Cardiac fibroblast (primary cell): ENCODE measurements at regions not wholly inside any gene's neighbourhood (a gene's known extent, or its start where the extent isn't known, plus 50 kb on each side); places are given as distances from the start of the nearest gene placed in this dataset.

Source experiments
- DNase-seq, 2 donors: peaks; one replicate each; pipeline versions ENCODE4 v3.0.0 to v3.0.0-alpha.2; 2010; ENCODE audit warnings: low read depth in 2 of 2
- H3K4me3 ChIP-seq, 2 donors: replicated peaks in 1 of 2; 1 replicate in 1 of 2; 2 replicates in 1 of 2; pipeline ENCODE4 v1.5.1; 2011; ENCODE audit warnings: low read depth in 2 of 2, low read length in 2 of 2, mild to moderate bottlenecking in 2 of 2, moderate library complexity in 1 of 2
- TF ChIP-seq, protein P1 (sequence below): IDR thresholded peaks from one replicate; pipeline ENCODE4 v1.5.1; 2011; ENCODE audit warnings: low read depth, mild to moderate bottlenecking, low read length, inconsistent platforms

DNA sequence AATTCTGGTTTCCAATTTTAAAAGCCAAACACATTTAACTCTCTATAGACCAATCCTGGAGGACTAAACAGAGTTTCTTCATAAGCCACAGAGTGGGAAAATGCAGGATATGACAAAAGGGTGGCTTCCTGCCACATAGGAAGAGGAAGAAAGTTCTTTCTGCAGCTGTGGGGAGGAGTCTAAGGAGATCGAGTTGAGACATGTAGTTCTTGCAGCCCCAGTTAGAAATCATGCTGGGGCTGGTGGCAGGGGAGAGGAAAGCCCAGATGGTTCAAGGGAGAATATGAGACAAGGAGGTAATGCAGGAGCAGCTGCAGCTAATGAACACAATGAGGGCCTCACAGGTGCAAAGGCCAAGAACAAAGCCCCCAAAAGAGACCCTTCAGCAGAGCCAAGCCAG lies 85.0 kb upstream of the ARID2 start:
- DNase-seq: peak; percentile 58 to 75
- TF ChIP-seq, protein P1, sequence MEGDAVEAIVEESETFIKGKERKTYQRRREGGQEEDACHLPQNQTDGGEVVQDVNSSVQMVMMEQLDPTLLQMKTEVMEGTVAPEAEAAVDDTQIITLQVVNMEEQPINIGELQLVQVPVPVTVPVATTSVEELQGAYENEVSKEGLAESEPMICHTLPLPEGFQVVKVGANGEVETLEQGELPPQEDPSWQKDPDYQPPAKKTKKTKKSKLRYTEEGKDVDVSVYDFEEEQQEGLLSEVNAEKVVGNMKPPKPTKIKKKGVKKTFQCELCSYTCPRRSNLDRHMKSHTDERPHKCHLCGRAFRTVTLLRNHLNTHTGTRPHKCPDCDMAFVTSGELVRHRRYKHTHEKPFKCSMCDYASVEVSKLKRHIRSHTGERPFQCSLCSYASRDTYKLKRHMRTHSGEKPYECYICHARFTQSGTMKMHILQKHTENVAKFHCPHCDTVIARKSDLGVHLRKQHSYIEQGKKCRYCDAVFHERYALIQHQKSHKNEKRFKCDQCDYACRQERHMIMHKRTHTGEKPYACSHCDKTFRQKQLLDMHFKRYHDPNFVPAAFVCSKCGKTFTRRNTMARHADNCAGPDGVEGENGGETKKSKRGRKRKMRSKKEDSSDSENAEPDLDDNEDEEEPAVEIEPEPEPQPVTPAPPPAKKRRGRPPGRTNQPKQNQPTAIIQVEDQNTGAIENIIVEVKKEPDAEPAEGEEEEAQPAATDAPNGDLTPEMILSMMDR: no peak

DNA sequence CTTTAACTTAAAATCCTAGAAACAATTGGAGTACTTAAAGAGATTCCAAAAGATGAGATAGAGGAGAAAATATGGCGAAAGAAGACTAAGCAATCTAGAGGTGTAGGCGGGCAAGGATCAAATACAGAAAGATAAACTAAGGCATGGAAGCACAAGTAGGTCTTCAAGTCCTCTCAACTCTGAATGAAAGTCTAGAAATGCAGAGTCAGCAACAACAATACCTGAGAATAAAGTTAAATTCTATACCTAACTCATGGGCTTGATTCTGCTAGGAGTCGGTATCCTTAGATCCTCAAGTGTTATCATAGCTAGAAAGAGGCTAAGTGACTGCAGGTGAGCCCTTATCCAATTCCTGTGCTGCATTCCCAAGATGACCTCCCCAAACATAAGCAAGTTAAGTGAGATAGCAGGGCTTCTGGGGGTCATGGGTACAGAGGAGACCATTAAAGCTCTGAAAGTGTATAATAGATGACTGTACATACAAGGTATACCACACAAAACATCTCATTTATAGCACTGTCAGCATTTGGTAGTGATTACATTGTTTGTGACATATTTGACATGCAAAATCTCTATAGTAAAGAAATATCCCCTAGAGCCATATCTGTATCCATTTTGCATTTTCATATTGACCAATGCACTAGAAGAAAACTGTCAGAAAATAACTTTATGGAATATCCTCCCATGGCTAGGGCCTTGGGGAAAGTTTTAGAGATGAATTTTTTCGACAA lies 82.5 kb upstream of the ARID2 start:
- no peak overlapping the region for H3K4me3 ChIP-seq
- TF ChIP-seq, protein P1: no peak
- DNase-seq: no peak

More for the DNA sequence above, 85.0 kb upstream of the ARID2 start:
- no peak overlapping the region for H3K4me3 ChIP-seq

DNA sequence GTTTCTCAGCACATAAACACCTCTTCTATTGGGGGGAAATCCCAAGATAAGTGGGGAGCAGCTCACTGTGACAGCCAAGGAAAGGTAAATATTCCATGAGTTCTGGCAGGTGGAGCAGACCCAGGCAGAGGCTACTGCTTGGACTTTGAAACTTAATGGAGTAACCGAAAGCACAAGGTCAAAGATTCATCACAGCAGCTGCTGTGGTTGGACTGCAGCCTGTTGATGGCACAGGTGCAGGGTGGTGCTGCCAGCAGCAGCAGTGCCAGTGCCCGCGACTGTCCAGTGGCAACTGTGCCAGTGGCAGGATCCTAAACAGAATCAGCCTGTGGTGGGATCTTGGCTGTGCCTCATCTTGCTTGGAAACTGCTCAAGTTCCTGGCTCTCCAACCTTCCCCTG lies 81.4 kb upstream of the ARID2 start:
- DNase-seq: no peak
- TF ChIP-seq, protein P1: no peak

DNA sequence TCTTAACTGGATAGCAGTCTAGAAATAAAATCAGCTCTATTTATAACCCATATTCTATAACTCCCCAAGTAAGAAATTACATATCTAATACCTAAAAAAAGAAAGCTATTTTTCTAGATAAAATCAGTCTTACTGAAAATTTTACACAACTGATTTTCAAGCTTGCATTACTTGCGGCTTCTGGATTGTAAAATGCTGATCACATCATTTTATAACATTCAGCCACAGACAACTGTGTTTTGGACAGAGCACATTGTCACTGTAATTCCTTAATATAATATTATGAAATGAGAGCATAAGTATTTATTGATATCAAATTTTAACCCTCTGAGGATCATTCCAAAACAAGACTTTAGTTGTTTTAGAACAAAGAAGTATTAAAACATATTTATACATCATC lies 78.5 kb upstream of the ARID2 start:
- no peak for DNase-seq
- TF ChIP-seq, protein P1: no peak
- H3K4me3 ChIP-seq: no peak overlapping the region

More for the DNA sequence above, 81.4 kb upstream of the ARID2 start:
- no peak overlapping the region for H3K4me3 ChIP-seq

DNA sequence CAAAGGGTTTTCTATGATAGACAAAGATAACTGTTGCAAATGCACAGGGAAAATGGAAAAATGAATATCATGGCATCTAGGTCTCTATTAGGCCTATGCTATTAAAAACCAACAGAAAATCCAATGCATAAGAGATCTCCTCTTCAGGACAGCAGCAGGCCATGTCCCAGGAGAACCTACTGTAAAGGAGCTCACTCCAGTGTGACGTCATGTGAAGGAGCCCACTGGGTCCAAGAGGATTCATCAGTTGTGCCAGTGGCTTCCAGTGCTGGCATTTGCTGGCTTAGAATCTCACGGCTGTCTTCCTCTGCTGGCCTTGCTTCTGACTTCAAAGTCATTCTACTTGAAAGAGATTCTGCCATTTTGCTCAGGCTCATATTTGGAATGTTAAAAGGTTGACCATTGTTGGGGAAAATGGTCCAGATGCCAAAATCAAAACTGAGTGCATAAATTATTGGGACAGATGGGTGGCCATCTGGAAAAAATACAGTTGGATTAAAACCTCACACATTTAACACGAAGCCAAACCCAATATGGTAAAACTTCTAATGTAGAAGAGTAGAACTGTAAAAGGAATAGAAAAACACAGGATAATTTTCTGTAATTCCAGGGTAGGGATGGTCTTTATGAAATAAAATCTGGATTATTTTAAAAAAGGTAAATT lies 75.4 kb upstream of the ARID2 start:
- TF ChIP-seq, protein P1: no peak
- H3K4me3 ChIP-seq: no peak overlapping the region
- DNase-seq: no peak

DNA sequence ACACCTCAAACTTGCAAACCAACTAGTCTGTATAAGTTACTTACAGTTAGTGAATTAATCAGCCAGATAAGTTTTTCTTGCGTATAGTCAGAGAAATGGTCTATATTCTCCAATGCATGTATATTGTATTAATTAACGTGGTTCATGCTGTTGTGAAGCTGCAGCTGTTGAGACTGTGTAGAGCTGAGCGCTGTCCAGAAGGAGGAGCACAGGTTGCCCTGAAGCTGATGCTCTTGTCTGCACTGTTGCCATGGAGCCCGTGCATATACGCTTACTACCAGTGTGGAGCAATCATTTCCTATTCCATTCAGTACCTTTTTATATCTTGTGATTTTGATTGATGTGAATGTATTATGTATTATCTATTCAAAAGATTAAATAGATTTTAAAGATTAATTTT lies 74.3 kb upstream of the ARID2 start:
- DNase-seq: peak; percentile 23 to 30
- TF ChIP-seq, protein P1: no peak
- H3K4me3 ChIP-seq: no peak overlapping the region
